GM12873 (cell line): ENCODE measurements at regions not wholly inside any gene's neighbourhood (a gene's known extent, or its start where the extent isn't known, plus 50 kb on each side); places are given as distances from the start of the nearest gene placed in this dataset.

ENCODE experiments used
- TF ChIP-seq, protein P1 (sequence below): IDR thresholded peaks from 2 replicates; pipeline ENCODE4 v1.5.1; 2012; ENCODE audit warnings: low read depth, mild to moderate bottlenecking, moderate library complexity, low read length, control low read depth; ENCODE audit not compliant: insufficient read depth; ENCODE audit errors: missing control alignments

- TF ChIP-seq, protein P1, sequence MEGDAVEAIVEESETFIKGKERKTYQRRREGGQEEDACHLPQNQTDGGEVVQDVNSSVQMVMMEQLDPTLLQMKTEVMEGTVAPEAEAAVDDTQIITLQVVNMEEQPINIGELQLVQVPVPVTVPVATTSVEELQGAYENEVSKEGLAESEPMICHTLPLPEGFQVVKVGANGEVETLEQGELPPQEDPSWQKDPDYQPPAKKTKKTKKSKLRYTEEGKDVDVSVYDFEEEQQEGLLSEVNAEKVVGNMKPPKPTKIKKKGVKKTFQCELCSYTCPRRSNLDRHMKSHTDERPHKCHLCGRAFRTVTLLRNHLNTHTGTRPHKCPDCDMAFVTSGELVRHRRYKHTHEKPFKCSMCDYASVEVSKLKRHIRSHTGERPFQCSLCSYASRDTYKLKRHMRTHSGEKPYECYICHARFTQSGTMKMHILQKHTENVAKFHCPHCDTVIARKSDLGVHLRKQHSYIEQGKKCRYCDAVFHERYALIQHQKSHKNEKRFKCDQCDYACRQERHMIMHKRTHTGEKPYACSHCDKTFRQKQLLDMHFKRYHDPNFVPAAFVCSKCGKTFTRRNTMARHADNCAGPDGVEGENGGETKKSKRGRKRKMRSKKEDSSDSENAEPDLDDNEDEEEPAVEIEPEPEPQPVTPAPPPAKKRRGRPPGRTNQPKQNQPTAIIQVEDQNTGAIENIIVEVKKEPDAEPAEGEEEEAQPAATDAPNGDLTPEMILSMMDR: no peak
Measured at GRCh38 chr2:128774320-128775216, 455.9 kb upstream of the HS6ST1 start.

GRCh38 chr2:128775217-128775913 lies 456.7 kb upstream of the HS6ST1 start:
- TF ChIP-seq, protein P1: no peak

GRCh38 chr2:128775914-128776285 lies 457.2 kb upstream of the HS6ST1 start:
- TF ChIP-seq, protein P1: no peak

DNA sequence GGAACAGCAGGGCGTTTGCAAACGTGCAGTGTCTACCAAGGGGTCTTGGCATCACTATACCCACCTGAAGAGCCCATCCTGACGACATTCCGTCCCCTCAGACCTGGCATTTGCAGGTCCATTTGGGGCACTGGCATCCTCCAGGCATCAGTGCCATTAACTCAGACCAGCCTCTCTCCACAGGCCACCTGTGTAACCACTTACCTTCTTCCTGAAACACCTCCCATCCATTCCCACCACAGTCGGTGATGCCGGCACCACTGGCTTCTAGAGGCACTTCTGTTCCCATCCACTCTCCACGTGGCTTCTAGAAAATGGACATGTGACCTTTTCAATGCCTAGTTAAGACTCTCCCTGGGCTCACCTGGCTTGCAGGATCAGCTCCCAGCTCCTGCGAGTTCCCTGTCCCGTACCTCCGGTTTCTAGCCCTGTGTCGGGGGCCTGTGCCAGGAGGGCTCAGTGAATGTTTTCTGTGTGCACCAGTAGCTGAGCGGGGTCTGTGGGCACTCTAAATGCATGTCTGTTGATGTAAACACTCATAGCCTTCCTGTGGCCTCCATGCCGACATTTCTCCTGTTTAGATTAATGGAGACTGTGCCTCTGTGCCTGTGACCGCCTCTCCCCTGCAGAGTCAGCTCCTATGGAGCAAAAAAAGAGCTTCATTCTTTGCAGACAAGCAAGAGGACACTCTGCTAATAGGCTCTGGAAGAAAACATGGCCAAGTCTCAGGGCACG lies 458.0 kb upstream of the HS6ST1 start:
- TF ChIP-seq, protein P1: no peak

GRCh38 chr2:128777196-128778035 lies 458.7 kb upstream of the HS6ST1 start:
- TF ChIP-seq, protein P1: no peak

DNA sequence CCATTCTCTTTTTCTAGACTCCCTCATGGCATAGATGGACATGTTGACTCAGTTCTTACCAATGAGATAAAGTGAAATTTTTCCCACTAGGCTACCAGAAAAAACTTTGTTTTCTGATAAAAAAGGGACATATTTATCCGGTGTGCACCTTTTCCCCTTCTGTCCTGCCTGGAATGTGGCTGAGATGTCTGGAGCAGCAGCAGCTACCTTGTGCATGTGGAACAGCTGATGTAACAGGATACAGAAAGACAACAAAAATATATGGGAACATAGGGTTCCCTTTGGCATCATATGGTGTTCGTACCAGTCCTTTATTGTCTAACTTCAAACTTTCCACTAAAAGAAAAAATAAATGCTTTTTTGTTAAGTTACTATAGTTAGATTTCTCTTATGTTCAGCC lies 460.2 kb upstream of the HS6ST1 start:
- TF ChIP-seq, protein P1: no peak
